ENCODE measurements at regions not wholly inside any gene's neighbourhood (a gene's known extent, or its start where the extent isn't known, plus 50 kb on each side); places are given as distances from the start of the nearest gene placed in this dataset.

DNA sequence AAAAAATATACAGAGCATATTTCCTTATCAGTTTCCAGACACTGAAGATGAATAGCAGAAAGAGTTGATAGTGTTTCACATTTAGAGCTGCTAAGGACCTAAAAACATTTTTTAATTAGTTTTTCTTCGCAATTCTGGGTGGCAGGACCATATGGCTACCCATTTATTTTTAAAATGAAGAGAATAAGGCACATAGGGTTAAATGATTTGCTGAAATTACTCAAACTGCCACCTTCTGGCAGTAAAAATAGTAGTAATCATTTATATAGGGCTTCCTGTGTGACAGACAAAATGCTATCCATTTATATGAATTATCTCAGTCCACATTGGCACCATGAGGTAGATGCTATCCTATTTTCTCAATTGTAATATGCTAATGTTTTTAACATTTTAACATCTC is 108.6 kb upstream of the CCDC196 start:
- DNase-seq, result no peak

DNA sequence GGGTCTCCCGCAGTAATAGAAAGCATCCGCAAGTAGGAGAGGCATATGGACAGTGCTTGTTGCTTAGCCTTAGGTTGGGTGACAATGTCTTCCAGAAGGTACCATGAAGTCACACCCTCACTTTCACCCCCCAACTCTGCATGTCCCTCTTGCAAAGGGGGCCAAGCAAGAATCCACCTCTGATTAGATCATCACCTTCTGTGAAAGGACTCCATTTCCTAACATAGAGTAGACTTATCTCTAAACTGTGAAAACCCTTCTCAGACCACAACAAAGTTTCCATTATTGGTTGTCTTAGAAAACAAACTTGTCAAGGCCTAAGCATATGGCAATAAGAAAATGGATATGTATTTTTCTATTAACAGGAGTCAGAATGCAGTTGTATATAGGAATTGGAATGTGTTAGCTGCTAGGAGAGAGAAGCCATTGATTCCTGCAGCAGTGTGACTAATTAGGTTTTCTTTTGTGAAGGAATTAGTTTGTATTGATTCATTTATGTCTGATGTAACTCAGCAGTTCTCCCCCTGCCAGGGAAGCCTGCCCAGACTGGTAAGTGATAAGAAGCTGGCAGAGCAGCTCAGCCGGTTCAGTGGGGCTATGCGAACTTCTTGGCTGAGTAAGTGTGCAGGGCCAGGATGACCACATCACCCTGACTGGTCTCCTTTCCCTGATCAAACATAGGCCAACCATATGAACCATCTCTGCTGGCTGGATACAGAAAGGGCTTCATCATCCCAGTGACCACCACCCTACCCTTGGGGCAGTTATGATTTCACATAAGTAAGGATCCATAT is 107.3 kb upstream of the CCDC196 start:
- DNase-seq, result no peak

- no peak for DNase-seq
Measured at GRCh38 chr14:66380143-66380542, 106.0 kb upstream of the CCDC196 start.

DNA sequence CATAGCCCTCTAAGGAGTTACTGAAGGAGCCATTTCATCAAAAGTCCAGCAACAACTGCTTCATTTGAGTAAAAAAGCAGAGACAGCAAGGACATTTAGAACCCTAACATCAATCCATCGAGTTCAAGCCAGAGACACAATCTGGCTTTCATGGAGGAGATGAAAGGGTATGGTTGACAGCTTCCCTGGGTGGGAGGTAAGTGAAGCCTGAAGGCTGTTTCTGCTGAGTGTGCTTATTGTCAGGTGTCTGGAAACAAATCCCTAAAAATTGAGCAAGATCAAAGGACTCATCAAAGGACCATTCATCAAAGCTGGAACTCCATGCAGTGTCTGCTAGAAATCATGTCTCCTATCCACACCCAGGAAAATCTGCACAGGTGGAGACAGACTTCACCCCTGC is 104.4 kb upstream of the CCDC196 start:
- no peak for DNase-seq

- DNase-seq, result no peak
Measured at GRCh38 chr14:66383257-66383656, 102.9 kb upstream of the CCDC196 start.

- DNase-seq, result no peak
Measured at GRCh38 chr14:66383771-66384170, 102.4 kb upstream of the CCDC196 start.

DNA sequence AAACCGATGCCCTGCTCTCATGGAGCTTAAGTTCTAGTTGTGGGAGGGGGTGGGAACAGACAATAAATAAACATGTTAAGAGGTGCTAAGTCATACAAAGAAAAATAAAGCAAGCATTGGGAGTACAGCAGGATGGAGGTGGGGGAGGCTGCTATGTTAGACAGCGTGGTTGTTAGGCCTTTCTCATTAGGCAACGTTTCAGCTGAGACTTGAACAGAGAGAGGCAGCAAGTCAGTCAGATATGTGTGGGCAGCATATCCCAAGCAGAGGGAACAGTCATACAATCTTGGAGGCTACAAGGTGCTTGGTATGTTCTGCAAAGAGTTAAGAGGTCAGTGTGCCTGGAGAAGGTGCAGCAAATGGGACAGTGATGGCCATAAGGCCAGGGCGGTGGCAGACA is 97.7 kb upstream of the CCDC196 start:
- DNase-seq, result no peak

DNA sequence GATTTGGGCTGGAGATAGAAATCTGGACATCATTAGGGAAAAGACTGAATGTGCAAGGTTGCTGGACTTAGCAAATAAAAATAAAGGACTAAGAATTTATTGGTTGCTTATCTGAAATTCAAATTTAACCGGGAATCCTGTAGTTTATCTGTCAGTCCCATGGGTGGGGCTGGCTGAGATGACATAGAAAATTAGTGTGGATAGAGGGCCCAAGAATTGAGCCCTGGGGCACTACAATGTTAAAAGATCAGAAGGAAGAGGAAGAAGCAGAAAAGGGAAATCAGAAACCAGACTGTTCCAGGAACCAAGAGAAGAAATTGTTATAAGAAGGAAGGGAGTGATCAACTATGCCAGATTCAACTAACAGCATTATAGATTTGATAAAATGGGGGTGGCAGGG is 96.7 kb upstream of the CCDC196 start:
- DNase-seq, result no peak

DNA sequence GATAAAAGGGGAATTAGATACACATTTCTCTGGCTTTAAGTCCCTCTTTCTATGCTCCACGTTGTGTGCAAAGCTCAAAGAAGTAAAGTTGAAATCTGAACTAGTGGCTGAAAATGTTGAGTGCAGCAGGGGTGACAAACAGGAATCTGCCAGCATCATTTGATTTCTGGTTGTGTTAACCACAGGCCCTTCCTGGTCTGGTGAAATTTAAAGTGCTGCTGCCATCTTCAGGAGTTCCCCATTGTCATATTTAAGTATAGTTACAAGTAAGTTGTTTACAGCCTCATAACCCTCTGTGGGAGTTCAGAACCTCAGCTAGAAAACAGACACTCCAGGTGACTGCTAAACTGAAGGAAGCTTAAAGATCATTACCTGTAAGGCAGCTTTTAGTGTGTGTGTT is 90.9 kb upstream of the CCDC196 start:
- DNase-seq, result no peak

DNA sequence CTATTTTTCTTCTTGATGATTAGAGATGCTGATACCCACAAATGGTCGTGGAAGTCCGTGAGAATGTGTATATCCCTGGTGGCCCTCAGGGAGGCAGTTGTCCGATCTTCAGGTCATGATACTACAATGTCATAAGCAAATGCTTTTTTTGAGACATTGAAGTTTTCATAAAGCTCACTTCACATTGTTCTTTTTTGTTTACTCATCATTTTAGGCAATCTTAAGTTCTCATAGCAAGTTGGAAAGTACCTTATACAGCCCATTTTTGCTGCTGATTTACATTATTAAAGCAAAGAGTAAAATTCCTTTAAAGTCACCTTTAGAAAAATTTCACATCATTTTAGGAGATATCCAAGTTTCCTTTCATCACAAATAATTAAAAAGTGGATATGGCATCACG is 90.0 kb upstream of the CCDC196 start:
- DNase-seq, result no peak

DNA sequence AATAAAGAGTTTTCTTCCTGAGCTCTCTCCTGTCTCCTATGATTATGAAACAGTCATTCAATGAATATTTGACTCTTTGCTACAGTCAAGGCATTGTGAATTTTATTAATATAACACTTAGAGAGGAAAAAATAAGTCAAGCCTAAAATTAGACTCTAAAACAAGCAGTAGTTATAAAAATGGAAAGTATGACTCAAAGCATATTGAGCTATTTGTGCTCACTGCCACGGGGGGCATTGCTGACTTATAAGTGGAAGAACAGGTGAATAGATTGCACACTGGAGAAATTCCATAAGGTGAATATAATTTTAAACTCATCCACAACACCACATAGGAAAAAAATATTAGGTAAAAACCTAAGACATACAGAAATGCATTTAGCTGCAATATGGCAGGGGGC is 87.7 kb upstream of the CCDC196 start:
- DNase-seq, result no peak

DNA sequence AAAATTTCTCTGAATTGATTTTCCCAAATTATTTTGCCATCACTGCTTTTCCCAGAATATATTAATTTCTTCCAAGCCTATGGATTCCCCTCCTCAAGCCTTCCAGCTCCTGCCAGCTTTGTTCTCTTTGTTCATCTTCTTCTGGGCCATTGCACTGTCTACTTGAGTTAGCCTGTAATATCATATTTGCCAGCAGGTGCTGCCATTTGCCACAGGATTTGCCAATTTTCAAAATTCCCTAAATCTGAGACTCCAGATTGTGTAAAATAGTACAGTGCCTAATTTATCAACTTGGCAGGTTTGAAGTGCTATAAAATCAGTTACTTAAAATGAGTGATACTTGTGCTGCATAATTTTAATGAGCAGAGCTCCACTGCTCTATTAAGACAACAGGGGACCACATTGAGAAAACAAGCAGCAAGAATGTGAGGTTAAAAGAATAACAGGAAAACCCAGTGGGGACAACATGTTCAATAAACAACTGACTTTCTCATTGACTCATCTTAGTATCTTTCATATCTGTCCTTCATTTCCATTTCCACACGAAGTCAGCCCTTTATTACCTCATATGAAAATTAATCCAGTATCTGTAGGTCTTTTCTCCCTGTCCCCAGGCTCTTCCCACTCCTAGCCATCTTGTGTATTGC is 84.6 kb upstream of the CCDC196 start:
- peak in 2 of 3 donors; percentile 6 to 10 for DNase-seq

DNA sequence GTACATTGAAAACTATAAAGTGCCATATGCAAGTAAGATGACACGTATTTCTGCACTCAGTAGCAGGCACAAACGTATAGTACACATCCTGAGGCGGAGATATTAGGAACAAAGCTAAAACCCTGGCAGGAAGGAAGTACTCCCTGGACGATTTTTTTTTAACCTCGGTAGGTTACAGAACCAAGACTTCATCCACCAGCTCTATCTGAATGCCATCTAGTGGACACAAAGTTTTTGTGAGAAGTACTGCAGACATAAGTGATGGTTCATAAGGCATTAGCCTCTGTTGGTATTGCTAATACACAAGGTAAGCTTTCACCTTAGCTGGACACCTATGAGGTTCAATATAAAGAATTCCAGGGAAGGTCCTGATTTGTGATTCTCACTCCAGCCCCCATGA is 83.0 kb upstream of the CCDC196 start:
- DNase-seq, result peak; percentile 8 to 23 (median 17)

- no peak for DNase-seq
Measured at GRCh38 chr14:66404051-66404545, 82.1 kb upstream of the CCDC196 start.

DNA sequence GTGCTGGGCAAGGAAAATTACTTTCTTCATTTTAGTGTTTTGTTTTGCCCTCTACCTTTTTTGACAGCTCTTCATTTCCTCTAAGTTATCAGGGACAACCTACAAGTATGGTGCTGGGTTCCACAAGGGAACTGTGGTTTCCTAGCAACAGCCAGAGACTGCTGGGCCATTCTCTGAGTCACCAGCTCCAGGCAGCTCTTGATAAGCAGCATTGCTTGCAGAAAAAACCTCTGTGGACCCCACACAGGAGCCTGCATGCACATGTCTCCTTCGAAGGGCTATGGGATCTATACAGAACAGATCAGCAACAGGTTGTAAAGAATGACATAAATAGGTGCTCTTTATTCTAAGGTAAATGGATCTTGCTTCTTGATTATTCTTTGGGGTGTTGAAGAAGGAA is 81.0 kb upstream of the CCDC196 start:
- DNase-seq, result no peak

GRCh38 chr14:66413901-66414300 is 72.3 kb upstream of the CCDC196 start:
- no peak for DNase-seq

DNA sequence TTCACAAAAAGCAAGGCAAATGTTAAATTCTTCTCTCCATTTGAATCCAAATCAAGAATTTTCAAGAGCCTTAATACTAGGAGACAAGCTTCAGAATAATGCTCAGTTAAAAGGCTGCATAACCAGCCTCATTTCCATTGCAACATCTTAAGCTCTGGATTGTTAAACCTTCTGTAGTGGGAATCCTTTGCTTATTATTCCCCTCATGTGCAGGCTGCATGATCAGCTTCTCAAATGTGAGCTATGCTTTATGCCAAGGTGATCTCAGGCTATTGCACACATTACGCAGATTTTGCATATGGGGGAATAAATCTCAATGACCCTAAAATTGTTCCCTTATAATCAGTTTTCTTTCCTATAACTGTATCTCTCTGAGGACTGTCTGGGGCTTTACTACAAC is 71.7 kb upstream of the CCDC196 start:
- DNase-seq, result no peak

GRCh38 chr14:66420251-66421006 is 65.7 kb upstream of the CCDC196 start:
- DNase-seq, result no peak

GRCh38 chr14:66421990-66422946 is 63.9 kb upstream of the CCDC196 start:
- DNase-seq, result no peak

GRCh38 chr14:66425402-66425801 is 60.8 kb upstream of the CCDC196 start:
- DNase-seq, result no peak

DNA sequence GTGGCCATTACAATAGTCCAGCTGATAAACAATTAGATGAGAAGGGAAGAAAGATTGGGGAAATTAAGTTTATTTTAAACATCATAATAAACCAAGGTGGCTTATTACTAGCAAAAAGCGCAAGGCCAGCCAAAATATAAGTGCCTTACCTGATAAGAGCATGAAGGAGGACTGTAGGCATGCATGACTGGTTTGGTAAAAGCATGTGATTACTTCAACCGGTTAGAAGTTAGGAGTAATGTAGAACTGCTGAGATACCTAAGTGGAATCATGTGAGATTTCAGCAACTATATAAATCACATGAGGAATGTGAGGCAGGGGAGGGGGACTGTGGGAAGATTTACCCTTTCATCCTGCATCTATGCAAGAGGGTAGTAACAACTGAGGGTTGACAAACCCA is 59.7 kb upstream of the CCDC196 start:
- DNase-seq, result no peak

DNA sequence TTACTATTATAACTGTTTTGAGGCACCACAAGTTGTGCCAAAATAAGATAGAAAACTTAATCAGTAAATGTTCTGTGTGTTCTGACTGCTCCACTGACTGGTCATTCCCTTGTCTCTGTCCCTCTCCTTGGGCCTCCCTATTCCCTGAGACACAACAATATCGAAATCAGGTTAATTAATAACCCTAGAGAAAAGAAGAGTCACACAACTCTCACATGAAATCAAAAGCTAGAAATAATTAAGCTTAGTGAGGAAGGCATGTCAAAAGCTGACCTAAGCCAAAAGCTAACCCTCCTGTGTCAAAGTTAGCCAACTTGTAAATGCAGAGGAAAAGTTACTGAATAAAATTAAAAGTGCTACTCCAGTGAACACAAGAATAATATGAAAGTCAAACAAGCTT is 53.8 kb upstream of the CCDC196 start:
- no peak for DNase-seq

GRCh38 chr14:66434464-66434863 is 51.7 kb upstream of the CCDC196 start:
- no peak for DNase-seq

Measured in suppressor macrophage treated with lipopolysaccharide for 1 hour (primary cell).